HG03108 (cell line): ENCODE measurements at regions not wholly inside any gene's neighbourhood (a gene's known extent, or its start where the extent isn't known, plus 50 kb on each side); places are given as distances from the start of the nearest gene placed in this dataset.
"Not testable (repeated sequence)": the region's sequence is repeated elsewhere in the genome, so short reads cannot be mapped to it uniquely, and the experiment has no call there.

ENCODE experiments used
- ATAC-seq: cut with Tn5 transposase; IDR thresholded peaks from one replicate; pipeline ENCODE4 v1.9.1; 2021; ENCODE audit warnings: moderate library complexity; ENCODE audit not compliant: unreplicated experiment

DNA sequence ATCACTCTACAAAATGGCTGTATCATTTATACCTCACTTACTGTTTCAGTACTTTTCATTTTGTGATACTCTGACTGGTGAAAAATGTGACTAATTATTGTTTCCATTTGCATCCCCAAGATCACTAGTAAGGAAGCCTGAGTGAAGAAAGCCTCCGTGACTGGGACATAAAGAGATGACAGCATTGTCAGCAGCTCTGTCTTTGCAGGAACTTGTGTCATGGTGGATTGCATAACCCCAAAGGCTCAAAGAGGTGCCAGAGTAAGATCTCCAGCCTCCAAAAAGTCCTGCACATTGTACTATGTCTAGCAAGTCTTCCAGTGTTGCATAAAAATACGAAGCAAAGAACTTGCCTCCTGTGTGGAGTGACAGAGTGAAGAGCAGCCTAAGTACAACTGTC lies 187.5 kb upstream of the CRIM1 start:
- no peak for ATAC-seq

DNA sequence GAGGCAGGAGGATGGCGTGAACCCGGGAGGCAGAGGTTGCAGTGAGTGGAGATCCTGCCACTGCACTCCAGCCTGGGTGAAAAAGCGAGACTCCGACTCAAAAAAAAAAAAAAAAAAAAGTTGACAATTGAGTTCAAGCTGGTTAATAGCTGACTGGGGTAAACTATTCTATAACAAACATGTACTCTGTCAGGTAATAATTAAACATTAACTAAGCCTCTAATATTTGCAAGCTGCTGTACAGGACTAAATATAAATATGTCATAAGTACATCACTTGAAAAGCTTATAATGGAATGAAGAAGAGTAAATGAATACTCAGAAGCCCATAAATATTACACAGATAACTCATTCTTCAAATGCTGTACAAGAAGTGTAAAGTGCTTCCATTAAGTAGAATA lies 190.4 kb upstream of the CRIM1 start:
- ATAC-seq = peak; percentile 68

DNA sequence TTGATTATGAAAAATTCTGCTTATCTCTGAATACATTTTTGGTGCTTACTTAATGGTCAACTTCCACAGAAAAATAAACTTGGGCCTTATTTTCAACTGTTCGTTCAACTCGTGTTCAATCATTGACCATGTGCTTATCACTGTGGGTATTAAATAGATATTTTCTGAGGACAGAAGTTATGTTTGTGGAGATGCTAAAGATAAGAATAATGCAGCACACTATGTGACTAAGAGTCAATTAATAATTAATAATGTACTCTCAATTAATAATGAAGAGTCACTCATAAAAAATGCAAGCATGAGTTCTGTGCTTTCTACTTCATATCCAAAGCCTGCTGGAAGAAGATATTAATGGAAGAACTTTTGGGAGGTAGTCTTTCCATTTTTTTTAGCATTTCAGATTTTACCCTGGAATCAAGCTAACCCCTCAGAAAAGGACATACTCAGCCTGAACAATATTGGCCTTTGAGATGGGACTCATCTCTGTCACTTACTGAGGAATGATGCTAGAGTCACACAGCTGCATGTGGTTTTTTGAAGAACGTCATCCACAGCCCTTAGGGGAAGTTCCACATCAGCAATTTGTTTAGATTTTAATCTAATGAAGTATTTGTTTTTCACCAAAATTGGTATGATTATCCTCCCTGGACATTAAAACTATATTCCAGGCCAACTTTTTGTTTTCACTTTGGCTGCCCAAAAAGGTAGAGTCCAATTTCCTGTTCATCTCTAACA lies 191.9 kb upstream of the CRIM1 start:
- ATAC-seq = peak; percentile 64

DNA sequence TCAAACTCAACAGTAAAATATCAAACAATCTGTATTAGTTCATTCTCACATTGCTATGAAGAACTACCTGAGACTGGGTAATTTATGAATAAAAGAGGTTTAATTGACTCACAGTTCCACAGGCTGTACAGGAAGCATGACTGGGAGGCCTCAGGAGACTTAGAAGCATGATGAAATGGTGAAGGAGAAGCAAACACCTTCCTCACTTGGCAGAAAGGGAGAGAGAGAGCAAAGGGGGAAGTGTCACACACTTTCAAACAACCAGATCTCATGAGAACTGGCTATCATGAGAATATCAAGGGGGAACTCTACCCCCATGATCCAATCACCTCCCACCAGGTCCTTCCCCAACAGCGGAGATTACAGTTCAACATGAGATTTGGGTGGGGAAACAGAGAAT lies 198.5 kb upstream of the CRIM1 start:
- not testable (repeated sequence) for ATAC-seq

DNA sequence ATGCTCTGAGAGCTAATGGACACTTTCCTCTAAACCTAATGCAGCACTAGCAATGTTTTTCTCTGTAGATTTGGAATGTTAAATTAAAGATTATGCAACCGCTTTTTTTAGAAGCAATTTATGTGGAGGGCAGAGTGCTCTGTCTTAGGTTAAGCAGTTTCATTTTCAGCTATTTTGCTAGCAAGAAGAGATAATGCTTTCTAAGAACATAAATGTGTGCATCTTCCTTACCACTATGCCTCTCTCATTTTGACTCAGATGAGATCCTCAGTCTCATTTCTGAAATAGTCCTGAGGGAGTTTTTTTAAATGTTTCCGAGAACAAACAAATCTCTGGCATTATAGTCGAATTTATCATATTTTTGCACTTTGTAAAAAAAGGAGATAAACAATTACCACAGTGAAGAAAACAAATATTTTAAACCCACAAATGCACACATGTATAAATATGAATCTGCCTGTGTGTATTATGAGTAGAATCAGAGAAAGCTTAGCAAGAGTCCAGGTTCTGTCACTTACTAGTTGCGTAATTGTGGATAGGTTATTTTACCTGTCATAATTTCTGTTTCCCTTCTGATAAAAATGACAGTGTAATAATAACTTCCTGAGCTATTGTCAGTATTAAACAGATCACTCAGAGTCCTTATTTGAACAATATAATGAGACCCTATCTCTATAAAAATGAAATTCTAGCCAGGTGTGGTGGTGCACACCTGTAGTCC lies 207.7 kb upstream of the CRIM1 start:
- ATAC-seq = peak; percentile 94

DNA sequence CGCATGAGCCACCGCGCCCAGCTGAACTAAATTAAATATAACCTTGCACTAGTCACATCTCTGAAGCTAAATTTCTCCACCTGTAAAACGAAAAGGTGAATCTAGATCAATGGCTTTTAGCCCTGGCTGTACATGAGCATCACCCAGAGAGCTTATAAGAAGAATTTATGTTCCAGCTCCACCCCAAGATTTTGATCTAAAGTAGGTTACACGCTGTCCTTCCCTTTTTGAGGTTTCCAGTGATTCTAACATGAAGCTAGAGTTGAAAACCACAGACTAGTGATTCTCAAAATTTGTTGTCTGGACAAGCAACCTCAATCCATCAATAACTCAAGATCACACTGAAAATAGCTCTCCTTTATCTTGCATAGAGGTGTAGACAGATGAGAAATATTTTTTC lies 208.8 kb upstream of the CRIM1 start:
- no peak for ATAC-seq

DNA sequence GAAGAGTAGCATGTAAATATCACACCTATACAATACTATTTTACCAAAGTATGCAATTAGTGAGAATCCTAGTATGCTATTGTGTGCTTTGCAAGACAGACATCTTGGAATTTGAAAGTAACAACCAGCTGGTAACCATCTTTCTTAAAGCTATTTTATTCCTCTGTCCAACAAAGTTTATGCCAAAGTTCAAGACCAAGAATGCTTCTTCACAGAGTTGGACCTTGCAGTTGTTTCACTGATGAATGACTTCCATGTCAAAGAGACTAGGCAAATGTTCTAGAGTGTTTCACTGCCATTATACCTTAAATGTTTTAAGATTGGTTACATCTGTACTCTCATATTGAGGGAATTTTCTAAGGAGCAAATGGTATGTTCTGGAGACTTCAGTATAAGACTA lies 215.2 kb upstream of the CRIM1 start:
- no peak for ATAC-seq

DNA sequence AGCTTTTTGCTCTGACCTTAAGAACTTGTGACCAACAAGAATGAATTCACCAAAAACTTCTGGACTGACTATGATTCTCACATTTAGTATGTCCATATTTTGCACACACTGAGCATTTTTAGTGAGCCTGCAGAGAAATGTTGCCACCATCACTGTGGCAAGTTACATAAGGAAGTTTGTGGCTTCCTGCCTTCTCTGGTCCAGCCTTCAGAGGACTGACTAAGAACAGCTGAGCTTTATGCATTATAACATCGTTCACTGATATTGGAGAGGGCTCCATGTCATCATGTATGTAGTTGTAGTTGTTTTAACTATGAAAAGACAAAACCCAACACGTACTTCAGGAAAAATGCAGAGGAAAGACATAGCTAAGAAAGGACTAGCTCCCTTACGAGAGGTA lies 218.0 kb upstream of the CRIM1 start:
- ATAC-seq = no peak

DNA sequence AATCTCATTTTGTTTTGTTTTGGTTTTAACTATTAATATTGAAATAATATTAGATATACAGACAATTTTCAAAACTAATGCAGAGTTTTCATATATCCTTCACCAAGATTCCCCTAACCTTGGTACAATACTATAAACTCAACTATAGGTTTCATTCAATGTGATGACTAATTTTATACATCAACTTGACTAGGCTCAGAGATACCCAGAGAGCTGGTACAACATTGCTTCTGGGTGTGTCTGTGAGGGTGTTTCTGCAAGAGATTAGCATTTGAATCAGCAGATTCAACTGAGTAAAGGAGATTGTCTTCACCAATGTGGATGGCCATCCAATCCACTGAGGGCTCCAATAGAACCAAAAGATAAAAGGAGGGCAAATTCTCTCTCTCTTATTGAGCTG lies 221.3 kb upstream of the CRIM1 start:
- ATAC-seq = no peak

DNA sequence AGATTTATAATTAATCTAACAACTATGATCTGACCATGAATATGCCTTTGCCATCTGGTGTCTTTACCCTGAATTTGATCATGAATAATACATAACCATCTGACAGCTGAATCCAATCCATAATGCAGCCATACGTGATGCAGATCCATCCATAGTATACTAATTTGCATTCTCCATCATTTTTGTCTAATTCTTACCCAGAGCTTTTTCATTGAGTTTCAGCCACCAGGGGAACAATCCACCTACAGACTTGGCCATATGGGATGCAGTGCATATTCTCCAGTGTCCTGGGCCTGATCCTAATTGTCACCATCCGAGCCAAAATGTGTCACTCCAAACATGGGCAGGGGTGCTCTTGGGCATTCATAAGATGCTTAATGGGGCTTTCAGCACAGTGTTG lies 227.2 kb upstream of the CRIM1 start:
- ATAC-seq = no peak

DNA sequence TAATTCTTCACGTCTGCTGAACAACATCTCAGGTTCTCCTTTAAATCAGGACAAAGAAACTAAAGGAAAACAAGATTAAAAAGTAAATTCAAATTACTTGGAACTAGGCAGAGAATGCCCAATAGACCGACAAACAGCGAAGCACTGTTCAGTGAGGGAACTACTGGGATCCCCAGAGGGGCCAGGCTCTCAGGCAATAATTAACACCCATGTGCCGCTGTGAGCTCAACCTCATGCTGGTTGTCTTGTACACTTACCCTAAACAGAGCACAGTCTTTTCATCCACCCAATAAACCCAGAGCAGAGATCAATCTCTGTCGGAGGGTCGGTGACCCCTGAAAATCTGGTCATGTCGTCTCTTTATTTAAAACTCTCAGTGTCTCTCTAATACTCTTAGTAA lies 229.9 kb upstream of the CRIM1 start:
- no peak for ATAC-seq

DNA sequence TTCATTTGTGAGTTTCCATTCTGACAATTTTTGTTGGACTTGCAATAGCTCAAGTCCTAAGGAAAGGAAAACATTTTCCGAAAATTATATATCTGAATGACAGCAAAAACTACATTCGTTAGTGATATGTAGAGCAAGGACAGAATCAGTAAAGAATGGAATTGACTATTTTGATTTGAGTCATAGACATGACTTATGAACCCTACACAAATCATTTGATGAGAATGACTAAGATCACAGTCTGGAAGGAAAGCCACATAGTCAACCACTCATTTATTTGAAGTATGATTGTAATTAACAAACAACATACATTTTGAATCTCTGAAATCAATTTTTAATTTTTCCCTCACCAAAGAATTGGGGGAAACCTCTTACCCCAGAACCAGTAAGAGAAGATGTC lies 231.6 kb upstream of the CRIM1 start:
- no peak for ATAC-seq

DNA sequence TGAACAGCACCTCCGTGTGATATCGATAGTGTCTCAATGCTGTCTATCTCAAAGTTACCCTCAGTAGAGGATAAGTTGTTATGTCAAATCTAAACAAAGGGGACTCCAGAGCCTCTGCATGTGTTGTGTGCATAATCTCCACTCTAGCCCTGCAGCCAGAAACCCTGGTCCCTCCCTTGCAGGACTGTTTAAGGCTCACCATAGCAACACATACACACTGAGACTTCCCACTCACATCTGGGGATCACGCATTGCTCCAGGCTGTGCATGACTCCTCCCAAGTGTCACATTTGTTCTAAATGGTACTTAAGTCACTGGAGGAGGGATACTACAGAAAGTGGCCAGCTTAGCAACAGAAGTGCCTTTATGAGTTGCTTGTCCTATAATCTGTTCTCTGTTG lies 258.6 kb upstream of the CRIM1 start:
- ATAC-seq = no peak

DNA sequence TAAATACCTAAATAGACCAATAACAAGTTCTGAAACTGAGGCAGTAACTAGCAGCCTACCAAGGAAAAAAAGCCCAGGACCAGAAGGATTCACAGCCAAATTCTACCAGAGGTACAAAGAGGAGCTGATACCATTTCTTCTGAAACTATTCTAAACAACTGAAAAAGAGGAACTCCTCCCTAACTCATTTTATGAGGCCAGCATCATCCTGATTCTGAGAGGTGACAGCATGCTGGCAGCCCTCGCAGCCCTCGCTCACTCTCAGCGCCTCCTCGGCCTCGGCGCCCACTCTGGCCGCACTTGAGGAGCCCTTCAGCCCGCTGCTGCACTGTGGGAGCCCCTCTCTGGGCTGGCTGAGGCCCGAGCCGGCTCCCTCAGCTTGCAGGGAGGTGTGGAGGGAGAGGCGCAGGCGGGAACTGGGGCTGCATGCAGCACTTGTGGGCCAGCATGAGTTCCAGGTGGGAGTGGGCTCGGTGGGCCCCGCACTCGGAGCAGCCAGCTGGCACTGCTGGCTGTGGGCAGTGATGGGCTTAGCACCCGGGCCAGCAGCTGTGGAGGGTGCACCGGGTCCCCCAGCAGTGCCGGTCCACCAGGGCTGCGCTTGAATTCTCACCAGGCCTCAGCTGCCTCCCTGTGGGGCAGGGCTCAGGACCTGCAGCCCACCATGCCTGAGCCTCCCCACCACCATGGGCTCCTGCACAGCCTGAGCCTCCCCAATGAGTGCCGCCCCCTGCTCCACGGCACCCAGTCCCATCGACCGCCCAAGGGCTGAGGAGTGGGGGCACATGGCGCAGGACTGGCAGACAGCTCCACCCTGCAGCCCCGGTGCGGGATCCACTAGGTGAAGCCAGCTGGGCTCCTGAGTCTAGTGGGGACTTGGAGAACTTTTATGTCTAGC lies 263.5 kb upstream of the CRIM1 start:
- ATAC-seq = not testable (repeated sequence)

DNA sequence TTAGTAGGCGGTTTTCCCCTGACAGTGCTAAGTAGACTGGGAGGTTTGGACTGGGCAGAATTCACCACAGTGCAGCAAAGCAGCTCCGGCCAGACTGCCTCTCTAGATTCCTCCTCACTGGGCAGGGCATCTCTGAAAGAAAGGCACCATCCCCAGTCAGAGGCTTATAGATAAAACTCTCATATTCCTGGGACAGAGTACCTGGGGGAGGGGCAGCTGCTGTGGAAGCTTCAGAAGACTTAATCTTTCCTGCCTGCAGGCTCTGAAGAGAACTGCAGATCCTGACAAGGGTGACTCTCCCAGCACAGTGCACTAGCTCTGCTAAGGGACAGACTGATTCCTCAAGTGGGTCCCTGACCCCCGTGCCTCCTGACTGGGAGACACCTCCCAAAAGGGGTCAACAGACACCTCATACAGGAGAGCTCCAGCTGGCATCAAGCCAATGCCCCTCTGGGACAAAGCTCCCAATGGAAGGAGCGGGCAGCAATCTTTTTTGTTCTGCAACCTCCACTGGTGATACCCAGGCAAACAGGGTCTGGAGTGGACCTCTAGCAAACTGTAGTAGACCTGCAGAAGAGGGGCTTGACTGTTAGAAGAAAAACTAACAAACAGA lies 266.8 kb upstream of the CRIM1 start:
- no peak for ATAC-seq

DNA sequence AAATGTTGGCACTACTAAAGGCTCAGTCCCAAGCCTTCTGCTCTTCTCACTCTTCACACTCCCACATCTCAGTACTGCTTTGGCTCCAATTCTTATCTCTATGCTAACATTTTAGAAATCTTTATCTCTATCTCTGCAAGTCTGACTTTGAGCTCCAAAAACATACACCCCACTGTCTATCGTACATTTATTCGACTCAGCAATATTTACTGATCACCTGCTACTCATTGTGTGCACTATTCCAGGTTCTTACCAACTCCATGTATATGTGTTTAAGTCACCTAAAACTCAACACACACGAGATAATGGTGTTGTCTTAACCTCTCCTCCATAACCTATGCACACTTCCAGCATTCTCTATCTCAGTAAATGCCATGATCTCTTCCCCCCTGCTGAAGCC lies 268.2 kb upstream of the CRIM1 start:
- ATAC-seq = no peak

DNA sequence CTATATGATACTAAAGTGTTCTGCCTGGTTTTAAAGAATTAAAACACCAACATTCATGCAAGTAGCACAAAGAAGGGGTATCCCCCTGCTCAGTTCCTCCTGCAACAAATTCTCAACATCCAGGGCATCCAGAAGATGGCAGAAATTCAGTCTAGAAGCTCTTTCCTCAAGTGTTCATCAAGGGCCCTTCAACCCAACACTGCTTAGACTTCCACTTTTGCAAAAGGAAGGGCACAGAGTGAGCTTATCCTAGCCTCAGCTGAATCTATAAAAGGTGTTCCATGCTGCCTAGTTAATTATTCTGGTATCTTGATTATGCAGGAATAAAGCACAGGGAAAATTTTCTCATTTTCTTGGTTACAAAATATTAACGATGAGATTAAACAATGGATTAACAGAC lies 275.8 kb upstream of the CRIM1 start:
- ATAC-seq = no peak

DNA sequence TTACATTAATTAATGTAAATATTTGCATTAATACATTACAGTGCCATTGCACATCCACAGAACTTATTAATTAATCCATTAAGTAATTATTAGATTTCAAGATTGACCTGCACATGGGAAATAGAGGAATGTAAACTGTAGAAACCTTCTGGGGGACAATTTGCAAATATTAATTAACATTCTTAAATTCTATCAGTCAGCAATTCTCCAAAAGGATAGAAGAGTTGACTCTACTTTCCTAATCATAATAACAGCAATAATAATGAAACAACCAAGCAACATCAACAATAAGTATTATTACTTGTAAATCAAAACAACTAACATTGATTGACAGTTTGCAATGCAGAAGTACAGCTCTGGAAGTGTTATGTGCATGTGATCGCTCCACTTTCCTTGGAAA lies 281.6 kb upstream of the CRIM1 start:
- ATAC-seq = no peak

DNA sequence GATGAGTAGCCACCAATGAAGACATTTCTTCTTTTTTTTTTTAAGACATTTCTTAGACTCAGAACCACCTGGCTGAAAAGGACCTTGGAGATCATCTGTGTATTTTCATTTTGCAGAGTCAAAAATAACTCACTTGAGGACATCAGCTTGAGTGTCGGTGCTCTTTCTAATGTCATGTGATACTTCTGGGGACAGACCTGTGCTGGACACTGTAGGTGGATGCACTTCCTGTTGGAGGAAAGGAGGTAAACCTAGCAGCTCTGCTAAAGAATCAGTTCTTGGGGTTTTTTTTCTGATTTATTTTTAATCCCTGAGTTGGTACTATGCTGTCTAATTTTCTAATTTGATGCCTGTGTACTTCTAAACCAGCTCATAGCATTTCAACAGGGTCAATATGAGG lies 283.9 kb upstream of the CRIM1 start:
- no peak for ATAC-seq

DNA sequence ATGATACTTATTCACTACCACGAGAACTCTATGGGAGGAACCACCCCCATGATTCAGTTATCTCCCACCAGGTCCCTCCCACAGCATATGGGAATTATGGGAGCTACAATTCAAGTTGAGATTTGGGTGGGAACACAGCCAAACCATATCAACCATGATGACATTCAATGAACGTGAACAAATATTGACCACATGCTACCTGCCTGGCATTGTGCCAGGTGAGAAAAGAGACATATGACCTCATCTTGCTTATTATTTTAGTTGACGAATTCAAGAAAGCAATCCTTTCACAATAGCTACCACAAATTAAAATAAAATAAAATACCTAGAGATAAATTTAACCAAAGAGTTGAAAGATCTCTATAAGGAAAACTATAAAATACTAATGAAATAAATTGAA lies 286.5 kb upstream of the CRIM1 start:
- ATAC-seq = no peak

DNA sequence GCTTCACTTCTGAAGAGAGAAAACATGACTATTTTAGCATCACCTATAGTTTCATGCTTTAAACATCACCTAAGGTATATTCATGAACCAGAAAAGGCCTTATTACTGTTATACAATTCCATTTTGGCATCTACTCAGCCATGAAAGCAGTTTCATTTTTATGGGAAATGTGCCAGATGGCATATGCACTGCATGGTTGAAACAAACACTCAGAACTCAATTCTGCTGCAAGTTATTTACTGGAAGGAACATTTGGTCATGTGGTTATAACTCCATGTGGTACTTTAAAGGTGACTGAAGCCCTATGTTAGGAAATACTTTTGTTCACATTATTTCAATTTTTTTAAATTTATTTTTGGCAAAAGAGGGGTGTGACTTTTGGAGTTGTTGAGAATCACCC lies 287.5 kb upstream of the CRIM1 start:
- ATAC-seq = no peak
